HL-60/S4 treated with phorbol 12-myristate 13-acetate at 8.2 ng/mL for 4 days and 3 days (cell line): ENCODE measurements at regions not wholly inside any gene's neighbourhood (a gene's known extent, or its start where the extent isn't known, plus 50 kb on each side); places are given as distances from the start of the nearest gene placed in this dataset.

ENCODE experiments used
- in situ Hi-C: fragments of 300-500 bp; cut with MboI; formaldehyde crosslinking; loops from 2 replicates; pipeline ENCODE4 v1.15.0; 2022; ENCODE audit warnings: low sequenced_read_pairs

DNA sequence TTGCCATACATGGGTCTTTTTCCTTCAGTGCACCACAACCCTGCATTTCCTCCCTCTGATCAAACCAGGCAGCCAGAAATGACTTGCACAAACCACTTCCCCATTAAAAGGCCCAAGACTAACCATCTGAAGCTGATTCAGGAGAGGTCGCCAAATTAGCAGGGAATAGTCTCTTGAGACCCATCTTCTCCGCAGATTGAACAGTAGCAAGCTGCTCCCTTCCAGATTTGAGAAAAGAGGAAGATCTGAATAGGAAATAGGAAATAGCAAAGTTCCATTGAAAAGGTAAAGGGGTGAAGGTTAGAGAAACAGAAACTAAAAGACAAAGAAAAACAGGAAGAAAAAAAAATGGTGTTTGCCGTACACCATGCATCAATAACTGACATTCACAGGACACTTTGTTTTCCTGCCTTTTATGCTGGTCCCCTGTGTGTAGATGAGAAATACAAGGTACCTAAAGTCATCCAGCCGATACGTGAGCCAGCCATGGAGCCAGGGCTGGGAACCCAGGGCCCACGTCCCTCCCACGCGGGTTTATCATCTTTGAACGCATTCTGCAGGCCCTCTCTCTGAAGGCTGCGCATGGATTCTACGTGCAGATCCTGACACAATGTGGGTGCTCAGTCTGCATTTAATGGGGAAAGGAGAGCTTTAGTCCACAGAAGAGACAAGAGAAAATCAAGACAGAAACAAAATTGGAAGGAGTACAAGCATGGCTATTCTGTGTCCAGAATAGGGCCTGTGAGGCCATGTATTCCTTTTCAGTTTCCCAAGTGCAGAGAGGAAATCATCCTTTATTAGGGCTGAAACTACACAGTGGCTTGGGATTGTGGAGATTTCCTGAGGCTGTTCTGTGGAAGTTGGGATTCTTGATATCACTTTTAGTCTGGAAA, 268.4 kb upstream of the NPVF start:
- in situ Hi-C loops: no loop called here

DNA sequence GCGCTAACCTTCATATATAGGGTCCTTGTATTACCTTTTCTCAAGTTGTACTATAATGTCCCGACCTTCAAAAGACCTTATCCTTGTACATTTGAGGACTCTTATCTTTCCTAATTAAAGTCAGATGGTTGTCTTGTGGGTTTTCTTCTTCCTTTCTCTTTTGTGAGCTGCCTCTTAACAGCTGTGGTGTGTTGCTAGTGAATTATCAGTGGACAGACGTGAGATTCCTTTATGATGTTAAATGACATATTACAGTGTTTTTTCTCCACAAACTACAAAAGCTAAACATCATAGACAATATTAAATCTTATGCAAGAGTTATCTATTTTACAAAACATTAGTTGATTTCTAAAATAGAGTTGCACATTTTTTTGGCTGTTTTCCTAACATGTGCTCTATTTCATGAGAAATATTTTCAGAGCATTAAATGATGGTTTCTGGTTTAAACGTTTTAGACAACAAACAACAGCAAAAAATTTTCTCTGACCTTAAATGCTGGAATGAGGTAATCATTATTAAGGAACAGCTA, 272.2 kb upstream of the NPVF start:
- in situ Hi-C loops: no loop called here

DNA sequence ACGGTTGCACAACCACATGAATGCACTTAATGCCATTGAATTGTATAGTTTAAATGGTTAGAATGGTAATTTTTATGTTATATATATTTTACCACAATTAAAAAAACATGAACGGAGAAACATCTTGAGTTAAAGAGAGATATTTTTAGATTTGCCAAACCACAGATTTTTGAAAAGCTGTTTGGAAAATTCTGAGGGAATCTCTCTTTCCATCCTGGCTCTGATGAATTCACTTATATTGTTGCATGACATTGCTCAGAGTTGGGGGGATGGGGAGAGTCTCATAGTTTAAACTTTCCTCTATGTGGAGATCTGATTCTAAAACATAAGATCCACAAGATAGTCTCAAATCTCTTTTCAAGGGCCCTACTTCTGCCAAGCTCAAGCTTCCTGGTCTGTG, 275.0 kb upstream of the NPVF start:
- in situ Hi-C loops: no loop called here

DNA sequence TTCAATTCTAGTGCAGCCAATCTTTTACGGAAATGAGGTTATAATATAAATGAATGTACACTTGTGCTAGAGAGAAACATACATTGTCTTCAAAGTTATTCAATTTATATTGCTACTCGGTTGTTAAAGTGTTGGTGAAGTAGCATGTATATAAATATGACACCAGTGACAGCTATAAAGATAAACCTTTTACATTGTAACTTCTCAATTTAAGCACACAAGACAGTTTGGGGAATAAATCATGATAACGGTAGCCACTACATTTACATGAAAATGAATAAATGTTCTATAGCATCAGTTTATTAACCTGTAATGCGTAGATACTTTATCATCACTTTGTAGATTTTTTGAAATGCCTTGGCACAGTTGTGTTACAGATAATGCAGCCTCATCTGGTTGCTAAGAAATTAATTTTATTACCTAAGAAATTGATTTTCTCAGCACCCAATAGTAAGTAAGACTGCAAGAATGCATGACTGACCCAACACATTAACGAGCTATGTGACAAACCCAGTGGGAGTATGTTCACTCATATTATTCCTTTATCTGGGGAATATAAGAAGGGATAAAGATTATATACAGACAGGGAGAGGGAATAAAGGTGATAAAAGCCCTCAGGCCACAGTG, 283.9 kb upstream of the NPVF start:
- in situ Hi-C loops: no loop called here

DNA sequence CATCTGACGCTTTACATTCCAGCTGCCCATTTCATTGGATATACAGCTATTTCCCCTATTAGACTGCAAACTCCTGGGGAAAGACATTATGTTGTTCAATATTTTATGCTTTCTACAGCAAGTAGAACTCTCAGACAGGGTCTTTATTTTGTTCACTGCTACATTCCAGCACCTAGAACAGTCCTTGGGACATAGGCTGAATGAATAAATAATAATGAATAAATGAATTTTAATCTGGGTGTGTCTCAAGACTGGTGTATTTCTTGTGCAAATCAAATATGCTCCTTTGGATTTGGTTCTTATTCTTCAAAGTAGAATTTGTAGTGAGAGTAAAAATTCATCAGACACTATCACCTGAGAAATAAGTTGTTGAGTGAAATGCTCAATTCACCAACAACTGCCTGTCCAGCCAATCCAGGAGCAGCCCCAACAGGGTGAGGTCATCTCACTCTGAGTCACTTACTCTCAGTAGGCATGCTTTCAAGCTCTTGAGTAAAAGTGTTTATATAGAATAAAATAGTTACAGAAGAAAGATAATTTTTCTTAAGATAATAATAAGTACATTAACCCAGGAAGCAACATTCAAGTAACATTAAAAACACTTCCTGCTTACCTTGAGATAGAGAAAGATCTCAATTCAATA, 287.5 kb upstream of the NPVF start:
- in situ Hi-C loops: no loop called here

DNA sequence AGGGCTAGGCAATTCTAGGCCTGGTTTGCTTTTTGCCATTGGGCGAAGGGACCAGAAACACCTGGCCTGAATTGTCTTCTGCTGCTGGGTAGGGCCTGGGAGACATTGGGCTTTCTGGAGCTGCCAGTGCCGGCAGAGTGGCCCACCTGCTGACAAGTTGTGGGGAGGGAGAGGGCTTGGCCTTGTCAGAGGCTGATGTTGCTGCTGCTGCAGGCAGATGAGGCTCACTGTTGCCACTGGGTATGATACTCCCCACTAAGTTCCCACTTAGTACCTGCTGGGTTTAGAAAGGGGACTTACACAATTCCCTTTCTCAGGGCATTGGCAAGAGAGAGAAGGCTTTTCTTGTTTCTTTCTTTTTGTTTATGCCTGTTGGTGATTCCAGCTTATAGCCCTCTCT, 289.6 kb upstream of the NPVF start:
- in situ Hi-C loops: no loop called here

DNA sequence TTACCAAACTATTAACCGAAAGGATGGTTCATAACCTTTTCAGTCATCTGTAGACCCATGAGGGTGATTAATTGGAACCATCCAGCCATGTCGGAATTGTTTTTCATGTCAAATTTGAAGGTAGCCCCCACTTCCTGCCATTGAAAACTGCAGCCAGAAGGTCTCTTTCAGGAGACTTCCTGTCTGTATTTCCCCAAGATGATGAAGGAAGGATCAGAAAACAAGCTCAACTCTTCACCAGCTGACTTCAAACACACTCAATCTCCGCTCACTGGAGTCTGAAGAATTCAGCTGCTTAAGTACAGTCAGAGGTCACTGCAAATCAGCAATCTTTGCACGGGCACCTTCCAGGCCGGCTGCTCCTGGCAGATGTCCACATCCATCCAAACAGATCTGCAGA, 291.7 kb upstream of the NPVF start:
- in situ Hi-C loops: no loop called here

DNA sequence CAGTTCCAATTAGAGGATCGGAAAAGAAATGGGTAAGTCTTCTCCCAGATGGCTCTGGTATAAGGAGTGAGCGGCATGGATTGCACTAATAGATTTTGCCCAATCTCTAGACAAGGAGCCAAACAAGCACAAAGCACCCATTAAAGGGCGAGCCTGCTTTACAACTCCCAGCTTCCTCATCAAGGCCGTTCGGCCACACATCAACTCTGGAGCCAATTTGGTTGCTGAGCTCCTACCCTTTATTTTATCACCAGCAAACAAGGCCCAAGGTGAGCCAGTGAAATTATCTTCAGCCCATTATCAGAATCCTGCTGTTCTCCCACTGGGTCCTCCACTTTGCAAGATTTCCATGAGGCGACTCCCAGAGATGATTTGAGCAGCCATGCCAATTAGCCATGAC, 292.2 kb upstream of the NPVF start:
- in situ Hi-C loops: no loop called here

DNA sequence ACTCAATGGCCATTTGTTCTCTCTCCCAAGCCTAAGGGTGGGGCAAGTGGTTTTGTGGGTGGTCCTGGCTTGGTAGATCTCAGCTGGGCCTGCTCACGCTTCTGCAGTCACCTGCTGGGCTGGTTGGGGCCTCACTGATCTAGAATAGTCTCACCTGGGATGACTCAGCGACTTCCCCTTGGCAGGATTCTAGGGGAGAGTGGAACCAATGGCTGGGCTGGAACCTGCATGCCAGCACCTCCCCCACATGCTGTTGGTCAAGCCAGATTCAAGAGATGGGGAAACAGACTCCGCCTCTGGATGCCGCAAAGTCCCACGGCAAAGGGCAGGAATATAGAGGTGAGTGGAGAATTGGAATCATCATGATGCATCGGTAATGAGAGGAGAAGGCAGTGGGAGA, 292.9 kb upstream of the NPVF start:
- in situ Hi-C loops: no loop called here

DNA sequence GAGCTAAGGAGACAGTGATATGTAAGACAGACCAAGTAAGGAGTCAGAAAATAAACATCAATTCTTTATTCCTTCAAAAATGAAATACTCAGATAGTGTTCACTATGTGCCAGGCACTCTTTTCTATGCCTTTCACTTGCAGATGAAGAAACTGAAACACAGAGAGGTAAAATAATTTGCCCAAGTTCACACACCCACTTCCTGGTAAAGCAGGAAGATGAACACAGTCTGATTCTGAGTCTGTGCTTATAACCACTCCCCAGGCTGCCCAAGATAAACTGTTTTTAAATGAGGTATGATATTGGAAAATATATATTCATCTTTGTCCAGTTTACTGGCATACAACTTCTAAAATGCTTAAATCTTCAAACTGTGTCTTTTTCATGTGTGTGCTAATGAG, 294.4 kb upstream of the NPVF start:
- in situ Hi-C loops: no loop called here

DNA sequence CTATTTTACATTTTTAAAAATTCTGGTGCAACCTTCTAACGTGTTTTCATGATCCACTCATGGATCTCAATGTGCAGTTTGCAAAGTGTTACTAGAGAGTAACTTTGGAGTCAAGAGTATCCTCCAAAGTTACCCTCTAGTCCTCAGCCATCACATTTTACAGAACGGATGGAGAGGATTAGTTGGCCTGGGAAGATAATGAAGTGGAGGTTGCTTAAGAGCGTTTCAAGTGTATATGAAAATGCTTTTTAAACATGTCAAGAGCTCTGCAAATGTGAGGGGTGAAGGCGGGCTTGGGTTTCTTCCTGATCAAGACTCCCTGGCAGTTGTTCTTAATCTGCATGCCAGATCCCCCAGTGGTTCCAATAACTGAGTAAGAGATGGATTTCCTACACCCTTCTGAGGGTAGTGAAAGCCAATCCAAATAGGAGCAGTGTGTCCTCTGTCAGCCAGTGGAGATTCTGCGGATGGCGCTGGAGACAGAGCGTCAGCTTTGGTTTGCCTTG, 299.4 kb upstream of the NPVF start:
- in situ Hi-C loops: no loop called here

DNA sequence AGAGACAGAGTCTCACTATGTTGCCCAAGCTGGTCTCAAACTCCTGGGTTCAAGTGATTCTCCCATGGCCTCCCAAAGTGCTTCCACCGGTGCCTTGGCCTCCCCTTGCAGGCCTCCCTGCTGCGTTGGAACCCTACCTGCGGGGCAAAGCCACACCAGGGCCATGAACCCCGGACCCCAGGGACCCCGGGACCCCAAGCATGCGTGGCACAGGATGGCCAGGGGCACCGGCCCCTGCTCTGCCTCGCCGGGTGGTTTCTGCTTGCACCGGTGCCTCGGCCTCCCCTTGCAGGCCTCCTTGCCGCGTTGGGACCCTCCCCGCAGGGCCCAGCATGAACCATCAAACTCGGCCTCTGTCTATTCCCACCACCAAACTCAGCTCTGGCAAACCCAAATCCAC, 301.0 kb upstream of the NPVF start:
- in situ Hi-C loops: no loop called here

DNA sequence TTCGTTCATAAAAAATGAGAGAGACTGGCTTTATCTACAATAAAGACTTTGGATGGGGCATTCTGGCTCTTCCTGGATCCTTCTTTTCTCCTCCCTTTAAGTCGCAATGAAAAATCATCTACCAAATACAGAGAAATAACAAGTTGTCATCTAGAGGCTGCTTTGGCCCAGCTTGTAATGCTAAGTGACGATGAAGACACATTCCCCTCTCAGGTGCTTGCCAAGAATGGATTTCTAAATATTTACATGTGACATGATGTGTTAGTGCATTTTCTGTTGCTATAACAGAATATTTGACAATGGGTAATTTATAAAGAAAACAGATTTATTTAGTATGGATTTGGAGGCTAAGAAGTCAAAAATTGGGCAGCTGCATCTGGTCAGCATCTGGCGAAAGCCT, 308.6 kb upstream of the NPVF start:
- in situ Hi-C loops: no loop called here

DNA sequence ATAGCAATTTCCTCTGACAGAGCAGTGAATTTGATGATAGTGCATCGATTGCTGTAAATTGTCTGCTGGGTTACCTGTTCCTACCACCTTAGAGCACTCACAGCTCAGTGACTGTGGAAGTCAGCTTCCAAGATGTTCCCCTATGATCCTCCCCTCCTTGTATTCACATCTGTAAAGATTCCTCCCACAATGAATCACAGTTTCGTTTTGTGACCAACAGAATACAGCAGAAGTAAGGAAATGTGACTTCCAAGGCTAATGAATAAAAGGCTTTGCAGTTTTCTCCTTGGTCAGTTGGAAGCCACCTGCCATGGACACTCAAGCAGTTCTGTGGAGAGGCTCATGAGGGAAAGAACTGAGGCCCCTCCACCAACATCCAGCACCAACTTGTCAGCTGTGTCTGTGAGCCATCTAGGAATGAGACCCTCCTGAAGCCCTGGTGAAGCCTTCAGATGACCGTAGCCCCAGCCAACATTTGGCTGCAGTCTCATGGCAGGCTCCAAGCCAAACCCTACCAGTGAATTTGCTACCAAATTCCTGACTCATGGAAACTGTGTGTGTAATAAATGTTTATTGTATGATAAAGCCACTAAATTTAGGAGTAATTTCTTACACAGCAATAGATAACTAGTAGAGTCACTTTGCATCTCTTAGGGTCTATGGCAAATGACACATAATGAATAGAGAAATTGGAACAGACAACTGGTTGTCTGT, 309.5 kb upstream of the NPVF start:
- in situ Hi-C loops: no loop called here

DNA sequence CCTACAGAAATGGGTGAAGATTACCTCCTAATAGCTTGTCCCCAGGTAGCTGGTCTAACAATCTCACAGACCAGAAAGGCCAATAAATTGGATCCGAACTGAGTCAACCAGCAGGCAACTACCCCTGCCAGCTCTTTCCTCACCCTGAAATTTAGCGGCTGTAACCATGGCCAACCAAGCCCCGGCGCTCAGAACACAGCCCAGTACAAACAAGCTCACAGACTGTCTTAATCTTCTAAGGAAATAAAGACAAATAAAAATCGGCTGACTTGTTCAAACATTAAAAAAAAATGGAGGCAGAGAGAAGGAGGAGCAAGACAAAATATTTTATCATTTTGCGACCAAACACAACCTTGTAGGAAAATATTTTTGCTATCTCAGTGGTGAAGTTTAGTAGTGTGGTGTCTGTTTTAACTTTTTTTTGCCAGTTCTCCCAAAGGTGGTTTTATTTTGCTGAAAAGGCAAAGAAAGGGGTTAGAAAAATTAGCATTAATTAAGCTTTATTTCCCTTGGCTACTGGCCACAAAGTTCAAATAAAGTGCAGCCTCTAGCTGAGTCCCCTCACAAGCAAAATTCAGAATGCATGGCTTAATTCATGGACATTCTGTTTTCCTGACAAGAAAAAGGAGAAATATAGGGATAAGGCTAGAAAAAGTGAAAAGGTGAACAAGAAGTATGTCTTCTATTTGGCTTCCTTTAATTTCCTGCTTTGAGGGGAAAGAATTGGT, 313.0 kb upstream of the NPVF start:
- in situ Hi-C loops: no loop called here

DNA sequence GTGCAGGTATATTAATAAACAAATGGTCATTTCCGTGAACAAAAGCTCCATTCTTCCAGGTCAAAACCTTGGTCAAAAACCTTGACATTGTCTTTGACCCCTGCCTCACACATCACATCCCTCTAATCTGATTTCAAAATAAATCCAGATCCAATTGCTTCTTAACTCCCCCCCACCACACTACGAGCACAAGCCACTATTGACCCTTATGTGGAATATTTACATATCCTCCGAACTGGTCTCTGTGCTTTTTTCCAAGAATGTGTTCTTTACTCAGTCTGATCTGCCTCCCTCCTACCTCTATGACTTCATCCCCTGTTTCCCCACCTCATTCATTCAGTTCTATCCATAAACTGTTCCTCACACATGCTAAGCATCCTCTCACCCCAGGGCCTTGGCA, 313.6 kb upstream of the NPVF start:
- in situ Hi-C loops: no loop called here

DNA sequence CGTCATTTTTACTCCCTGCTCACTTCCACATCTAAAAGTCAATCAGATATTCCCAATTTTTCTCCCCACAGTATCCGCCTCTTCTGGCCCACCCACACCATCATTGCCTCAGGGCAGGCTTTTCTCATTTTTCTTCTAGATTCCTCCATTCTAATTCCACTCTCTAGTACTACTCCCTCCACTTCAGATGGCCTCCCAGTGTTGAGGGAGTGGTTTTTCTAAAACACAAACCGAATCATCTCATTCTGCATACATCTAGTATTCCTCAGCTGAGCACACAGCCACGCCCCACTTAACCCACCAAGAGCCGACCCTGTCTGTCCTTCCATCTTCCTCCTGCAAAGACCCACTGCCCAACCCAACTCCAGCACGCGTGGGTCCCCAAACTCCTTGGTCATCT, 314.9 kb upstream of the NPVF start:
- in situ Hi-C loops: no loop called here

DNA sequence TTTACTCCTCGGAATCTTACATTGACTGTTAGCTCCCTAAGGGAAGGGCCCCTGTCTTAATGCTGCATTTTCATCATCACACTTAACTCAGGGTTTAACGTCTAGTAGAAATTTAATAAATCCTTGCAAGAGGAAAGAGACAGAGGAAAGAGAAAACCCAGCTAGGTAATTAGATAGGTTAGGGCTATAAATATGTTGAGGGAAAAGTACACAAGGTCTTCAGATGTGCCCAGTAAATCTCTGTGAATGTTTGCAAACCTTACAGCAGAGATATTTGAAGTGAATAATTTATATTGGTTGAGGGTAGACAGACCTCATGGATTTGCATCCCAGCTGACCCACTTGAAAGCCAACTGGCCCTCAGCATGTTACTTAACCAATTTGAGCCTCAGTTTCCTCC, 315.5 kb upstream of the NPVF start:
- in situ Hi-C loops: no loop called here

DNA sequence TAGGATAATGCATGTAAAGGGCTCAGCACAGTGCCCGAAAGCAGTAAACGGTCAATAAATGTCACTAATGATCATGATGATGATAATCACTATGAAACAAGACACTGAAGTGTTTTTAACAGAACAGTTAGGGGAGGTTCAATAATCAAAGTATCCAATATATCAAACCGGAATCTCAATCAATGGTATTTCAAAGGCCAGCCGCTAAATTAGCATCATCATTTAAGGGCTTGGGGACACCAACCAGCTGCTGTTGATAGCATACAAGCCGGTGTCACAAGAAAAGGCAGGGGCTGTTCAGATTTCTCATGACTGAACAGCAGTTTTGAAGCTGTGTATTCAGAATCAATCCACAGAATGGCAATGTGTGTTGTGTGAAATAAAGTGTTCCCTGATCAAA, 316.0 kb upstream of the NPVF start:
- in situ Hi-C loops: no loop called here
